CD4-positive, alpha-beta T cell treated with Interleukin-15 for 4 hours (primary cell): ENCODE measurements at regions not wholly inside any gene's neighbourhood (a gene's known extent, or its start where the extent isn't known, plus 50 kb on each side); places are given as distances from the start of the nearest gene placed in this dataset.
"Not testable (repeated sequence)": the region's sequence is repeated elsewhere in the genome, so short reads cannot be mapped to it uniquely, and the experiment has no call there.

Experiments
- DNase-seq: peaks from one replicate; pipeline ENCODE4 v3.0.0-alpha.2; 2020; ENCODE audit warnings: low spot score

- no peak for DNase-seq
Measured at GRCh38 chr17:73851091-73851490, 206.8 kb upstream of the SDK2 start.

- DNase-seq = no peak
Measured at GRCh38 chr17:73851921-73852320, 207.7 kb upstream of the SDK2 start.

- DNase-seq = no peak
Measured at GRCh38 chr17:73855720-73856333, 211.6 kb upstream of the SDK2 start.

- DNase-seq = no peak
Measured at GRCh38 chr17:73856556-73856955, 212.3 kb upstream of the SDK2 start.

GRCh38 chr17:73859439-73860008 is 215.3 kb upstream of the SDK2 start:
- DNase-seq = not testable (repeated sequence)

GRCh38 chr17:73861543-73861942 is 217.3 kb upstream of the SDK2 start:
- DNase-seq = no peak

- DNase-seq = no peak
Measured at GRCh38 chr17:73863761-73864535, 219.7 kb upstream of the SDK2 start.

- no peak for DNase-seq
Measured at GRCh38 chr17:73865831-73866230, 221.6 kb upstream of the SDK2 start.

- DNase-seq = no peak
Measured at GRCh38 chr17:73867056-73867455, 222.8 kb upstream of the SDK2 start.

GRCh38 chr17:73870068-73870467 is 225.8 kb upstream of the SDK2 start:
- no peak for DNase-seq

GRCh38 chr17:73870473-73870872 is 226.2 kb upstream of the SDK2 start:
- no peak for DNase-seq

- DNase-seq = no peak
Measured at GRCh38 chr17:73872816-73873215, 228.6 kb upstream of the SDK2 start.

- no peak for DNase-seq
Measured at GRCh38 chr17:73874008-73874720, 229.9 kb upstream of the SDK2 start.

GRCh38 chr17:73875346-73875745 is 231.1 kb upstream of the SDK2 start:
- DNase-seq = no peak

- no peak for DNase-seq
Measured at GRCh38 chr17:73877962-73878361, 233.7 kb upstream of the SDK2 start.

- DNase-seq = no peak
Measured at GRCh38 chr17:73878923-73879322, 234.7 kb upstream of the SDK2 start.

GRCh38 chr17:73879987-73880386 is 235.7 kb upstream of the SDK2 start:
- no peak for DNase-seq

- no peak for DNase-seq
Measured at GRCh38 chr17:73882590-73882989, 238.3 kb upstream of the SDK2 start.

- DNase-seq = no peak
Measured at GRCh38 chr17:73883175-73883574, 238.9 kb upstream of the SDK2 start.

- DNase-seq = no peak
Measured at GRCh38 chr17:73887739-73888138, 243.5 kb upstream of the SDK2 start.

GRCh38 chr17:73888862-73889261 is 244.6 kb upstream of the SDK2 start:
- no peak for DNase-seq

GRCh38 chr17:73889439-73889838 is 245.2 kb upstream of the SDK2 start:
- no peak for DNase-seq
